Posterior vena cava (tissue), 2 donors: ENCODE measurements at regions not wholly inside any gene's neighbourhood (a gene's known extent, or its start where the extent isn't known, plus 50 kb on each side); places are given as distances from the start of the nearest gene placed in this dataset.

Experiments used
- DNase-seq: peaks from one replicate; pipeline ENCODE4 v3.0.0-alpha.2; 2020; ENCODE audit warnings: low spot score
- intact Hi-C, 2 donors: fragments of 100-400 bp; cut with DNase I; formaldehyde crosslinking; loops; one replicate each; pipeline versions ENCODE4 v1.14.1 to v1.14.2; 2022 to 2023
- donor health status: DM: yes; HTN: yes; CAD: no.
- donor health status: DM: yes; HTN: yes; CAD: no.

DNA sequence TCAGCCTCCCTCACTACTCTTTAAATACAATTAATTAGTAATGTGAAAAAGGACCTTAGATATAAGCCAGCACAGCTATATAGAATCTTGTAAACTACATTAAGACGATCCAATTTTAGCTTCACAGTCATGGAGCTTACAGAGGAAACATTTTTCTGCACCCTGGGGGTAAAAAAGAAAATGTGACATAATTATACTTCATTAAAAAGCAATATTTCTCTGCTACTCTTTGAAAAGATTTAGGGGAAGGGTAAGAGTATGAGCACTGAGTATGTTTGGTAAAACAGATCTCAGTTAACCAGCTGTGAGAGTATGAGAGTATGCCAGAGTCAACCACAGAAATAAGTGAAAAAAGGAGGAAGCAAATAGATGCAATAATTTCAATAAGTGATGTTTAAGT is 1415.9 kb downstream of the PLA2G4A start:
- intact Hi-C loops, result no loop called here
- no peak for DNase-seq

DNA sequence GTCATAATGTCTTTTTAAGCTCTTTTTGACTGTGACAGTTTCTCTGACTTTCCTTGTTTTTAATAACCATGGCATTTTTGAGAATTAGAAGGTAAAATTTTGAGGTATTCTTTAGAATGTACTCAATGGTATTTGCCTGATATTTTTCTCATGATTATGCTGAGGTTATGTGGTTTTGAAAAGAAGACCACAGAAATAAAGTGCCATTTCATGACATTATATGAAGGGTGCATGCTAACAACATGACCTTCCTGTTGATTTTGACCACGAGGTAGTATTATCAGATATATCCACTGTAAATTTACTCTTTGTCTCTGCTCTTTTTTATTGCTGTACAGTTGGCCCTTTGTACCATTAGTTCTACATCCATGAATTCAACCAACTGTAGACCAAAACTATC is 1418.5 kb downstream of the PLA2G4A start:
- intact Hi-C loops, result no loop called here
- no peak for DNase-seq

DNA sequence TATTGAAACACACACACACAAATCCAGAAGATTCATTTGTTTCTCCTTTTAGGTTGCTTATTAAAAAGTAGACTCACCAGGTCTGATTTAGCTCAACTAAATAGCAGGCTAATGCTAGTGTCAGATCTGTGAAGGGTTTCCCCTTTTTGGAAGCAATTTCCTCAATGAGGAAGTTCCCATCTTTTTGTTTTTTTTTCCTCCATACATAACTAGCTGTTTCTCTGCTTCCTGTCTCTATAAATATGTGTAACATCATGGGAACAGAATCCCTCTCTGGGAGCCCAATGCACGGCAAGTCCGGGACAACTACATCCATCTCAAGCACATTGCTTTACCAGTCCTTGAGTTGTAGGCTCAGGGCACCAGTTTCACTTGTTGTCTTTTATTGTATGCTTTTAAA is 1421.1 kb downstream of the PLA2G4A start:
- intact Hi-C loops, result no loop called here
- no peak for DNase-seq

GRCh38 chr1:188251036-188251435 is 1422.3 kb downstream of the PLA2G4A start:
- intact Hi-C loops, result no loop called here
- DNase-seq, result no peak

- intact Hi-C loops, result no loop called here
- no peak for DNase-seq
Measured at GRCh38 chr1:188261849-188262248, 1433.1 kb downstream of the PLA2G4A start.

DNA sequence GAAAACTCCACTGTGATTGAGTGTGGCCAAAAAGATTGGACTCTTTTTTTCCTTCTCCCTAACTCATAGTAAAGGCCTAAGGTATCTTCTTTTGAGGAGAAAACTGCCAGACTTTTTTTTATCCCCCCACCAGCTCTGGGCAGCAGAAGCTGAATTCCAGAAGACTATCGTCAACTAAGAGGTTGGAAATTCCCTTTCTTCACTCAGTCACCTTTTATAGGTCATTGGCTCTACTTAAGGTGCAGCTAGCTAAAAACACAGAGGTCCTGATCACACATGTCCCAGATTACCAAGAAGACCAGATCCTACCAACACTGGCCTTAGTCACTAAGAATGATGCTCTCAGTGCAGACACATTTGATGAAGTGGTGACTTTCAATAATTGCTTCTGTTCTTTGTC is 1441.2 kb downstream of the PLA2G4A start:
- no peak for DNase-seq

GRCh38 chr1:188270497-188270896 is 1441.7 kb downstream of the PLA2G4A start:
- DNase-seq, result no peak
- intact Hi-C loops, result no loop called here

More for the DNA sequence above, 1441.2 kb downstream of the PLA2G4A start:
- intact Hi-C loops, result no loop called here

DNA sequence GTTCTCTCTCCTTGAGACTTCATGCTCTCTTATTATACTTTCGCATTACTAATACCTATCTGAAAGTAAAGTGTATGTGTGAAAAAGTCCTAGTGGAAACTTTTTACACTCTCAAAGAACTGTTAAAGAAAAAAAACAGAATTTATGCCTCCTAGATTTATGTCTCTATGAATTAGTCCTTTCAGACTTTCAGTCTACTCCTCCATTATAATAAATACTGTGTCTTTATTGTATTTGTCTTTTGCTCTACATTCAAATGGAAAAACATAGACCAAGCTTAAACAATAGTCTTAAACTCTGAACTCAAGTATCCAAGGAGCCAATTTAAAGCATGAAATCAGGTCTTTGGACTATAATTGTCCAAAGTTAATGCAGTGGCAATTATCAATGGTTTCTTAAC is 1449.0 kb downstream of the PLA2G4A start:
- intact Hi-C loops, result no loop called here
- DNase-seq, result no peak

GRCh38 chr1:188281921-188282320 is 1453.2 kb downstream of the PLA2G4A start:
- DNase-seq, result no peak
- intact Hi-C loops, result no loop called here

- intact Hi-C loops, result no loop called here
- no peak for DNase-seq
Measured at GRCh38 chr1:188295157-188295556, 1466.4 kb downstream of the PLA2G4A start.

DNA sequence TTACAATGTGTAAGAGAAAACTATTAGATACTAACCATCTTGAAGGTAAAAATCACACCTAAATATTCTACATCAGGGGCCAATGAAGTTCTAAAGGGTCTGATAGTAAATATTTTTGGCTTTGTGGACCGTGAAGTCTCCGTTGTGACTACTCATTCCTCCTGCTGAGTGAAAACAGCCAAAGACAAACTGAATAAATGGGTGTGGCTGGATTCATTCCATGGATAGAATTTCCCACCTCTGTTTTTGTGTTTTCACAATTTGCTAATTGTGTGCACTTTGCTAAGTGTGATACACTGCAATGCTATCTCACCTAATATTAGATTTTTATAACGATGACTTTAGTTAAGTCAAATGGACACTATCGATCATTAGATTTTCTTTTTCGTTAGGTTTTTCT is 1474.0 kb downstream of the PLA2G4A start:
- no peak for DNase-seq
- intact Hi-C loops, result no loop called here

GRCh38 chr1:188314557-188315137 is 1485.9 kb downstream of the PLA2G4A start:
- DNase-seq, result no peak

GRCh38 chr1:188317894-188318293 is 1489.1 kb downstream of the PLA2G4A start:
- DNase-seq, result no peak
- intact Hi-C loops, result no loop called here

More at GRCh38 chr1:188314557-188315137, 1485.9 kb downstream of the PLA2G4A start:
- intact Hi-C loops, result no loop called here

DNA sequence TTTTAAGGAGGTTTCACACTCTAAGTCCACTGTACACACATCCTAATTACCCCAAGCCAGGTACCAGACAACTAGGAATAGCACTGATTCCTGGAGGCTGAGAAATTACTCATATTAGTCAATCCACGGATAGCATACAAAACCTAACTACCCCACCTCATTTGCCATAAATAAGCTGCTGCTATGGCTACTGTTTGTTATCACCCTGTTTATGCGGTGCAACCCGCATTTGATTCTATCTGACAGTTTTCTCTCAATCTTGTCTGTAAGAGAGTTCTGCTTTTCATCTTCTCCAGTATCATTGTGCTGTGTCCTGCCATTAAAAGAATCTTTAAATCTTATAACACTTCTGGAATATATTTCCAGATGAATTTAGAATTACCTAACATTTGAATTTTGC is 1496.5 kb downstream of the PLA2G4A start:
- DNase-seq, result no peak
- intact Hi-C loops, result no loop called here

DNA sequence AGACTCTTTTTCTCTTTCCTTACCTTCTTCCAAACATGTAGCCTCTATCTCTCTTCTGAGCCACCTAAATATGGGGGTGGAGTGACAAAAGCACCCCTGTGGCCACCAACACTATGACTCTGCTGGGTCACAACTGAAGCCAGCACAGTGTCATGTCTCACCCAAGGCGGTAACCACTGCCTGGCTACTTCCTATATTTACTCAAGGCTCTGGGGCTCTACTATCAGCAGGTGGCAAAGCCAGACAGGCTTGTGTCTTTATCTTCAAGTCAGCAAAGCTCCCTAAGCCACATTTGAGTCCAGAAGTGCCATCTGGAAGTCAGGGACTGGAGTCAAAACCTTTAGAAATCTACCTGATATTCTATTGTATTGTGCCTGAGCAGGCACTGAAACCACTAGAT is 1515.2 kb downstream of the PLA2G4A start:
- intact Hi-C loops, result no loop called here

DNA sequence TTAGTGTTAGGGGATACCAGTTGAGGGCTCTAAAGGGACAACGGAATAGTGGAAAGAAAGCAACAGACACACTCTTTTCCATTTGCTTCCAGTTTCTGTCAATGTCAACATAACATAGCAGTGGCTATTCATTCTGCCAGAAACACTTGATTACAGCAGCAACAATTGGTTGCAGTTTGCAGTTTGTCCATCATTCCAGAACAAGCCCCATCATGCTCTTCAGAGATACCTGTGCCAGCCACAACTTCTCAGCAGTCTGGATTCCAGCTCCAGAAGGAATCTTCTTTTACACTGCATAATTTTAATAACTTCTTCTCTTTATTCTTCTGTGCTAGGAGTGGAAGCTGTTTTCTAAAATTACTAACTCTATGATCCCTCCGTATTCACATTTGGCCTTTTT is 1521.4 kb downstream of the PLA2G4A start:
- intact Hi-C loops, result no loop called here

More for the DNA sequence above, 1515.2 kb downstream of the PLA2G4A start:
- DNase-seq, result no peak

GRCh38 chr1:188355082-188355481 is 1526.3 kb downstream of the PLA2G4A start:
- no peak for DNase-seq
- intact Hi-C loops, result no loop called here

More for the DNA sequence above, 1521.4 kb downstream of the PLA2G4A start:
- no peak for DNase-seq

DNA sequence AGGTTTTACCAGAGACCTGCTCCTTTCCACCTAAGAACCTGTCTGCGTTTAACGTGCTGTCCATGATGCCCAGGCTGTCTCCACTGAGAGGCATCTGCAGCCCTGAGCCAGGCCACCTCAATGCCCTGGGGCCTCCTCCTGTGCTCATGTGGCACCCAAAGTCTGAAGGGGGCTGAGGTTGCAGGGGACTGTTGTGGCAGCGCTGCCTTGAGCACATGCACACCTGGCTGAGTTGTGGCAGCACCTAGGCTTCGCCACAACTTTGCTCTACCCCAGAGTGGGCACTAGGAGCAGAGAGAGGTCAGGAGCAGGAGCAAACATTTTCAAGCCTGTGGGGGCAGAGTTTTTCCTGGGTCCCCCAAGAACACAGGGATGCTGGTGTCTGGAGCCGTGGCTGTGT is 1527.1 kb downstream of the PLA2G4A start:
- DNase-seq, result no peak
- intact Hi-C loops, result no loop called here

- no peak for DNase-seq
- intact Hi-C loops, result no loop called here
Measured at GRCh38 chr1:188359315-188359714, 1530.6 kb downstream of the PLA2G4A start.

DNA sequence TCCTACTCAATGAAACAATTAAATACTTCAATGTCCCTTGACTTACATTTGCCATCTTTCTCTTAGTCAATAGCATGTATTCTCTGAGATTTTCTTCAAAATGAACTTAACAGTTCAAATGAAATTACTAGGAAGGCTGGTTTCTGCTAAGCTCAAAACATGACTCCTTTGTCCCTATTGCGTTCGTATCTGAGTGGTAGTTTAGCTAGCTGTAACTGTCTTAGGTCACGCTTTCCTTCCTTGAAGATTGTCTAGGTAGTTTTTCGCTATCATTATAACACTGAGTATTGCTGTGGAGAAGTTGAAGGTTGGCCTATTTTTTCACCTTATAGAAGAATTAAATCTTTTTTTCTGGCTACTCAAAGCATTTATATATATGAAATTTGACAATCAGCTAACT is 1535.2 kb downstream of the PLA2G4A start:
- DNase-seq, result no peak
- intact Hi-C loops, result no loop called here

DNA sequence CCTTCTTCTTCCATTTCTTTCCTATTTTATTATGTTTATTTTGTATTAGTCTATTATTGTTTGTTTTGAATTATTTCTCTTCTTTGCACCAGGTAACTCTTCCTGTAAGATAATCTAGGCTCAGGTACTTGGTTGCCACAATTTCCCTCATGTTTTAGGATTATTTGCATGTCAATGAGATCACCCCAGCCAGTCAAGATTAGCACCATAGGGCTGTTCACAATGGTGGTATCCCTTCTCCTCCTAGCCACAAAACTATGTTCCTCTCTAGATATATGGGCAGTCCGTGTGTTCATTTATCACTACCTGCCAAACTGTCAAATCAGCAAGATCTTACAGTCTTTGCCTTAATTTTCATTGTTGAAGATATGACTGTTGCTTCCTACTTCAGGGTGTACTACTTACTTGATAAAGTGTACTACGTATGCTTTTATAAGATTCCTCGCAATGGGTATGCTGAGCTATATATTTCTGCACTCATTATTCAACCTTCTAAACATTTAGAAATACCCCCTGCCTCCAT is 1536.2 kb downstream of the PLA2G4A start:
- no peak for DNase-seq
- intact Hi-C loops, result no loop called here

- no peak for DNase-seq
- intact Hi-C loops, result no loop called here
Measured at GRCh38 chr1:188365874-188366273, 1537.1 kb downstream of the PLA2G4A start.
